GM18858 (cell line): ENCODE measurements at regions not wholly inside any gene's neighbourhood (a gene's known extent, or its start where the extent isn't known, plus 50 kb on each side); places are given as distances from the start of the nearest gene placed in this dataset.

Source experiments
- ATAC-seq: cut with Tn5 transposase; IDR thresholded peaks from one replicate; pipeline ENCODE4 v1.9.1; 2021; ENCODE audit not compliant: unreplicated experiment

- no peak for ATAC-seq
These were observed 231.8 kb upstream of the SPTLC3 start for GRCh38 chr20:12777016-12777415.

GRCh38 chr20:12786276-12786675 is 222.5 kb upstream of the SPTLC3 start:
- no peak for ATAC-seq

- no peak for ATAC-seq
These were observed 220.0 kb upstream of the SPTLC3 start for GRCh38 chr20:12788632-12789299.

GRCh38 chr20:12790859-12791258 is 217.9 kb upstream of the SPTLC3 start:
- ATAC-seq = no peak

GRCh38 chr20:12798286-12798685 is 210.5 kb upstream of the SPTLC3 start:
- no peak for ATAC-seq

GRCh38 chr20:12808006-12808567 is 200.7 kb upstream of the SPTLC3 start:
- no peak for ATAC-seq

GRCh38 chr20:12815231-12815768 is 193.5 kb upstream of the SPTLC3 start:
- no peak for ATAC-seq

- no peak for ATAC-seq
These were observed 192.9 kb upstream of the SPTLC3 start for GRCh38 chr20:12815778-12816408.

GRCh38 chr20:12821249-12821648 is 187.5 kb upstream of the SPTLC3 start:
- no peak for ATAC-seq

GRCh38 chr20:12823734-12824133 is 185.0 kb upstream of the SPTLC3 start:
- no peak for ATAC-seq

GRCh38 chr20:12824328-12825225 is 184.2 kb upstream of the SPTLC3 start:
- no peak for ATAC-seq

- ATAC-seq = no peak
These were observed 183.6 kb upstream of the SPTLC3 start for GRCh38 chr20:12825226-12825595.

- no peak for ATAC-seq
These were observed 180.9 kb upstream of the SPTLC3 start for GRCh38 chr20:12827816-12828385.

GRCh38 chr20:12829170-12829569 is 179.6 kb upstream of the SPTLC3 start:
- ATAC-seq = no peak

- no peak for ATAC-seq
These were observed 174.9 kb upstream of the SPTLC3 start for GRCh38 chr20:12833861-12834260.

GRCh38 chr20:12835999-12836398 is 172.8 kb upstream of the SPTLC3 start:
- ATAC-seq = no peak

GRCh38 chr20:12837646-12838045 is 171.1 kb upstream of the SPTLC3 start:
- no peak for ATAC-seq

- no peak for ATAC-seq
These were observed 170.4 kb upstream of the SPTLC3 start for GRCh38 chr20:12838261-12838866.

- no peak for ATAC-seq
These were observed 160.9 kb upstream of the SPTLC3 start for GRCh38 chr20:12847872-12848271.

- no peak for ATAC-seq
These were observed 159.4 kb upstream of the SPTLC3 start for GRCh38 chr20:12849225-12849910.
